AG09309 (cell line): ENCODE measurements at regions not wholly inside any gene's neighbourhood (a gene's known extent, or its start where the extent isn't known, plus 50 kb on each side); places are given as distances from the start of the nearest gene placed in this dataset.

Experiments
- DNase-seq: peaks from one replicate; pipeline ENCODE4 v3.0.0-alpha.2; 2010; ENCODE audit warnings: low read depth
- H3K4me3 ChIP-seq: 2 replicates; pipeline ENCODE4 v1.5.1; 2011; ENCODE audit warnings: mild to moderate bottlenecking, low read depth, low read length, moderate library complexity; ENCODE audit not compliant: control insufficient read depth
- CTCF ChIP-seq: IDR thresholded peaks from 2 replicates; pipeline ENCODE4 v1.5.1; 2011; ENCODE audit warnings: mild to moderate bottlenecking, low read depth, low read length, inconsistent platforms; ENCODE audit not compliant: insufficient read depth, control insufficient read depth; ENCODE audit errors: missing control alignments

GRCh38 chr21:28805885-28806284 is 186.8 kb downstream of the LTN1 start:
- no peak for TF ChIP-seq CTCF
- no peak overlapping the region for H3K4me3 ChIP-seq
- DNase-seq = peak; percentile 70

- no peak for DNase-seq
These were observed 188.5 kb downstream of the LTN1 start for GRCh38 chr21:28804089-28804670.

GRCh38 chr21:28801906-28802305 is 190.8 kb downstream of the LTN1 start:
- TF ChIP-seq CTCF = no peak
- DNase-seq = no peak

More at GRCh38 chr21:28804089-28804670, 188.5 kb downstream of the LTN1 start:
- TF ChIP-seq CTCF = no peak
- no peak overlapping the region for H3K4me3 ChIP-seq

GRCh38 chr21:28799926-28800325 is 192.8 kb downstream of the LTN1 start:
- no peak for TF ChIP-seq CTCF
- DNase-seq = no peak
- H3K4me3 ChIP-seq = no peak overlapping the region

More at GRCh38 chr21:28801906-28802305, 190.8 kb downstream of the LTN1 start:
- H3K4me3 ChIP-seq = no peak overlapping the region

GRCh38 chr21:28798798-28799197 is 193.9 kb downstream of the LTN1 start:
- peak; percentile 37 for DNase-seq

GRCh38 chr21:28795251-28795650 is 197.4 kb downstream of the LTN1 start:
- no peak for DNase-seq
- no peak overlapping the region for H3K4me3 ChIP-seq
- no peak for TF ChIP-seq CTCF

More at GRCh38 chr21:28798798-28799197, 193.9 kb downstream of the LTN1 start:
- TF ChIP-seq CTCF = no peak
- no peak overlapping the region for H3K4me3 ChIP-seq
